22Rv1 (cell line): ENCODE measurements at regions not wholly inside any gene's neighbourhood (a gene's known extent, or its start where the extent isn't known, plus 50 kb on each side); places are given as distances from the start of the nearest gene placed in this dataset.

Source experiments
- CTCF ChIP-seq: fragments of 450-650 bp; IDR thresholded peaks from 2 replicates; pipeline ENCODE4 v1.5.1; 2017; ENCODE audit warnings: mild to moderate bottlenecking
- ZFX ChIP-seq: fragments of 450-650 bp; IDR thresholded peaks from 2 replicates; pipeline ENCODE4 v1.6.1; 2017; ENCODE audit warnings: antibody characterized with exemption, borderline replicate concordance

GRCh38 chr6:92593201-92593600 is 826.2 kb downstream of the EPHA7 start:
- TF ChIP-seq CTCF (no peak), ZFX (no peak)
